ENCODE measurements at regions not wholly inside any gene's neighbourhood (a gene's known extent, or its start where the extent isn't known, plus 50 kb on each side); places are given as distances from the start of the nearest gene placed in this dataset.
"Not testable (repeated sequence)": the region's sequence is repeated elsewhere in the genome, so short reads cannot be mapped to it uniquely, and the experiment has no call there.

GRCh38 chr13:104616990-104617389 is 1550.8 kb upstream of the SLC10A2 start:
- in situ Hi-C loops (cut with HindIII; ENCODE audit: low pct_ligation_motif_present, low sequenced_read_pairs): no loop called here
- Histone ChIP-seq H3K36me3 (replicated peaks) (no peaks in the 10 kb centered on the region), H3K4me3 (ENCODE audit: low read depth, low read length) (no peak overlapping the region), H3K27me3 (replicated peaks) (no peaks in the 10 kb centered on the region), H3K27ac (no peak overlapping the region)
- TF ChIP-seq CTCF (IDR thresholded peaks at IDR 0.05; ENCODE audit: low read depth, low read length, missing control alignments): no peak
- DNase-seq: no peak

- TF ChIP-seq CTCF (IDR thresholded peaks at IDR 0.05; ENCODE audit: low read depth, low read length, missing control alignments): no peak
- in situ Hi-C loops (cut with HindIII; ENCODE audit: low pct_ligation_motif_present, low sequenced_read_pairs): no loop called here
- H3K27me3 ChIP-seq (replicated peaks): no peaks in the 10 kb centered on the region
- H3K27ac ChIP-seq: no peak overlapping the region
- H3K36me3 ChIP-seq (replicated peaks): no peaks in the 10 kb centered on the region
- DNase-seq: no peak
- H3K4me3 ChIP-seq (ENCODE audit: low read depth, low read length): no peak overlapping the region
Observed at GRCh38 chr13:104614361-104615145, 1548.3 kb upstream of the SLC10A2 start.

- Histone ChIP-seq H3K36me3 (replicated peaks) (no peaks in the 10 kb centered on the region), H3K27ac (no peak overlapping the region), H3K27me3 (replicated peaks) (no peaks in the 10 kb centered on the region), H3K4me3 (ENCODE audit: low read depth, low read length) (no peak overlapping the region)
- DNase-seq: no peak
- no peak for TF ChIP-seq CTCF (IDR thresholded peaks at IDR 0.05; ENCODE audit: low read depth, low read length, missing control alignments)
- in situ Hi-C loops (cut with HindIII; ENCODE audit: low pct_ligation_motif_present, low sequenced_read_pairs): no loop called here
Observed at GRCh38 chr13:104608331-104608730, 1542.1 kb upstream of the SLC10A2 start.

- in situ Hi-C loops (cut with HindIII; ENCODE audit: low pct_ligation_motif_present, low sequenced_read_pairs); H3K4me3 ChIP-seq (ENCODE audit: low read depth, low read length); DNase-seq; H3K36me3 ChIP-seq (replicated peaks); H3K27ac ChIP-seq; H3K27me3 ChIP-seq (replicated peaks): not testable (repeated sequence)
Observed at GRCh38 chr13:104605435-104605834, 1539.2 kb upstream of the SLC10A2 start.

DNA sequence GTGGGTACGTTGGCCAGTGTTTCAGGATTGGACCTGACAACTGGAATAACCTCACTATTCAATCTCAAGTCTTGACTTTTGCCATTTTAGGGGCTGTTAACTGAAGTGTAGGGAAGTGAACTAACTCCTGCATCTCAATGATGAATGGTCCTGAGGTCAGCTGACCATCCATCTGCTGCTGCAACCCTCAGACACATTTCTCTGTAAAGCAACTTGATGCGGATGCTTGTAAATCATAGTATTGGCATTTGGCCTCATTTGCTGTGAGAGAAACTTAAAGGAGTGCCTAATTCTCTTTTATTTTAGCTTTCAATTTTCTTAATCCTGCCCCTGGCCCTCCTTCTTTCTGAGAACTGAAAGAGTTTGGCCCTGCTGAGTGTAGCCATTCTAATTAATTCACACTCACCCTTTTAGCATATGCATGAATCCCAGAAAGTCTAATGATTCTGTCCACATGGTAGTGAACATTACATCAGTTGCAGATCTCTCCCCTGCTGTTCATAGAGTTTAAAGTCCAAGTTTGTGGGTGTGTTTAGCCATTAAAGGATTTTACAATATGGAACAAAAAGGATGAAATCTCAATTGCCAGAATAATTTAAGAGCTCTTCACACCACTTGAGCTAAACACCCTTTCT is 1531.4 kb upstream of the SLC10A2 start:
- no peak for TF ChIP-seq CTCF (IDR thresholded peaks at IDR 0.05; ENCODE audit: low read depth, low read length, missing control alignments)
- Histone ChIP-seq H3K4me3 (ENCODE audit: low read depth, low read length) (no peak overlapping the region), H3K36me3 (replicated peaks) (no peaks in the 10 kb centered on the region), H3K27me3 (replicated peaks) (no peaks in the 10 kb centered on the region), H3K27ac (no peak overlapping the region)
- in situ Hi-C loops (cut with HindIII; ENCODE audit: low pct_ligation_motif_present, low sequenced_read_pairs): no loop called here
- no peak for DNase-seq

- no peak overlapping the region for H3K4me3 ChIP-seq (ENCODE audit: low read depth, low read length)
- no peaks in the 10 kb centered on the region for H3K27me3 ChIP-seq (replicated peaks)
- H3K36me3 ChIP-seq (replicated peaks): no peaks in the 10 kb centered on the region
- no peak for TF ChIP-seq CTCF (IDR thresholded peaks at IDR 0.05; ENCODE audit: low read depth, low read length, missing control alignments)
- no peak for DNase-seq
- in situ Hi-C loops (cut with HindIII; ENCODE audit: low pct_ligation_motif_present, low sequenced_read_pairs): no loop called here
- H3K27ac ChIP-seq: no peak overlapping the region
Observed at GRCh38 chr13:104595511-104595910, 1529.3 kb upstream of the SLC10A2 start.

All from brain microvascular endothelial cell (primary cell).